ENCODE measurements at regions not wholly inside any gene's neighbourhood (a gene's known extent, or its start where the extent isn't known, plus 50 kb on each side); places are given as distances from the start of the nearest gene placed in this dataset.

GRCh38 chr17:69913216-69913615 lies 161.8 kb upstream of the KCNJ16 start:
- Mint-ChIP-seq H3K27me3 (peaks cover under 1% of the 10 kb centered on the region), H3K36me3 (ENCODE audit: low read depth) (no peaks in the 10 kb centered on the region), H3K27ac (no peak overlapping the region), H3K9me3 (no peaks in the 10 kb centered on the region), H3K4me1 (no peaks in the 10 kb centered on the region), H3K4me3 (no peak overlapping the region)
- no peak for ATAC-seq (replicated peaks)

- no peak overlapping the region for H3K4me3 Mint-ChIP-seq
- no peaks in the 10 kb centered on the region for H3K36me3 Mint-ChIP-seq (ENCODE audit: low read depth)
- H3K4me1 Mint-ChIP-seq, result no peaks in the 10 kb centered on the region
- ATAC-seq (replicated peaks), result no peak
- H3K27ac Mint-ChIP-seq, result no peak overlapping the region
- H3K27me3 Mint-ChIP-seq, result no peaks in the 10 kb centered on the region
- H3K9me3 Mint-ChIP-seq, result no peaks in the 10 kb centered on the region
Measured at GRCh38 chr17:69913616-69914015, 161.4 kb upstream of the KCNJ16 start.

DNA sequence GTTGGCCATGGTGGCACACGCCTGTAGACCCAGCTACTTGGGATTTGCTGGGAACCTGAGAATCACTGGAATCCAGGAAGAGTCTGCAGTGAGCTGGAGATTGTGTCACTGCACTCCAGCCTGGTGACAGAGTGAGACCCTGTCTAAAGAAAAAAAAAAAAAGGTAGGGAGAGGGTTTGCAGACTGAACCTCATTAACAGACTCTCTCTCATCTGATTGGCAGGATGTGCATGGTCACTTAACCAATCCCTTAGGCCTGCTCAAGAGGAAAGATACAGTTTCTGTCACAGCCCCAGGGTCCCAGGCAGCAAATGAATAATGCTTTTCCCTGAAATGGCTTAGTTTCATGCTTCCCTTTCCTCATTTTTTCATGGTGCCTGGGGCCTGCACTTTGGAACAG lies 160.5 kb upstream of the KCNJ16 start:
- H3K4me1 Mint-ChIP-seq, result no peaks in the 10 kb centered on the region
- no peak for ATAC-seq (replicated peaks)
- peaks cover 4% of the 10 kb centered on the region for H3K9me3 Mint-ChIP-seq
- H3K27ac Mint-ChIP-seq, result no peak overlapping the region
- peaks cover 4% of the 10 kb centered on the region for H3K27me3 Mint-ChIP-seq
- H3K36me3 Mint-ChIP-seq (ENCODE audit: low read depth), result no peaks in the 10 kb centered on the region
- no peak overlapping the region for H3K4me3 Mint-ChIP-seq

GRCh38 chr17:69916761-69917160 lies 158.3 kb upstream of the KCNJ16 start:
- H3K4me3 Mint-ChIP-seq, result no peak overlapping the region
- H3K27ac Mint-ChIP-seq, result no peak overlapping the region

GRCh38 chr17:69918164-69918563 lies 156.9 kb upstream of the KCNJ16 start:
- no peaks in the 10 kb centered on the region for H3K4me1 Mint-ChIP-seq
- H3K27me3 Mint-ChIP-seq, result peaks cover 4% of the 10 kb centered on the region
- no peak for ATAC-seq (replicated peaks)
- no peak overlapping the region for H3K27ac Mint-ChIP-seq
- H3K36me3 Mint-ChIP-seq (ENCODE audit: low read depth), result no peaks in the 10 kb centered on the region
- H3K9me3 Mint-ChIP-seq, result peaks cover 4% of the 10 kb centered on the region
- H3K4me3 Mint-ChIP-seq, result no peak overlapping the region

More at GRCh38 chr17:69916761-69917160, 158.3 kb upstream of the KCNJ16 start:
- Mint-ChIP-seq H3K9me3 (peaks cover 4% of the 10 kb centered on the region), H3K27me3 (peaks cover 4% of the 10 kb centered on the region), H3K36me3 (ENCODE audit: low read depth) (no peaks in the 10 kb centered on the region), H3K4me1 (no peaks in the 10 kb centered on the region)
- no peak for ATAC-seq (replicated peaks)

- no peak for ATAC-seq (replicated peaks)
- H3K4me3 Mint-ChIP-seq, result no peak overlapping the region
- peaks cover 4% of the 10 kb centered on the region for H3K9me3 Mint-ChIP-seq
- H3K4me1 Mint-ChIP-seq, result no peaks in the 10 kb centered on the region
- no peak overlapping the region for H3K27ac Mint-ChIP-seq
- no peaks in the 10 kb centered on the region for H3K36me3 Mint-ChIP-seq (ENCODE audit: low read depth)
- H3K27me3 Mint-ChIP-seq, result peaks cover 4% of the 10 kb centered on the region
Measured at GRCh38 chr17:69919789-69920188, 155.2 kb upstream of the KCNJ16 start.

- Mint-ChIP-seq H3K4me3 (no peak overlapping the region), H3K36me3 (ENCODE audit: low read depth) (no peaks in the 10 kb centered on the region), H3K27ac (no peak overlapping the region), H3K27me3 (peaks cover 4% of the 10 kb centered on the region), H3K4me1 (no peaks in the 10 kb centered on the region), H3K9me3 (peaks cover 4% of the 10 kb centered on the region)
- no peak for ATAC-seq (replicated peaks)
Measured at GRCh38 chr17:69921046-69921445, 154.0 kb upstream of the KCNJ16 start.

- no peaks in the 10 kb centered on the region for H3K36me3 Mint-ChIP-seq (ENCODE audit: low read depth)
- no peak overlapping the region for H3K4me3 Mint-ChIP-seq
- H3K27me3 Mint-ChIP-seq, result peaks cover 7% of the 10 kb centered on the region
- ATAC-seq (replicated peaks), result no peak
- H3K27ac Mint-ChIP-seq, result no peak overlapping the region
- no peaks in the 10 kb centered on the region for H3K4me1 Mint-ChIP-seq
- no peaks in the 10 kb centered on the region for H3K9me3 Mint-ChIP-seq
Measured at GRCh38 chr17:69928611-69929010, 146.4 kb upstream of the KCNJ16 start.

- no peaks in the 10 kb centered on the region for H3K9me3 Mint-ChIP-seq
- no peaks in the 10 kb centered on the region for H3K4me1 Mint-ChIP-seq
- no peak overlapping the region for H3K4me3 Mint-ChIP-seq
- no peak for ATAC-seq (replicated peaks)
- H3K27me3 Mint-ChIP-seq, result peaks cover 4% of the 10 kb centered on the region
- no peak overlapping the region for H3K27ac Mint-ChIP-seq
- H3K36me3 Mint-ChIP-seq (ENCODE audit: low read depth), result no peaks in the 10 kb centered on the region
Measured at GRCh38 chr17:69936996-69937395, 138.0 kb upstream of the KCNJ16 start.

DNA sequence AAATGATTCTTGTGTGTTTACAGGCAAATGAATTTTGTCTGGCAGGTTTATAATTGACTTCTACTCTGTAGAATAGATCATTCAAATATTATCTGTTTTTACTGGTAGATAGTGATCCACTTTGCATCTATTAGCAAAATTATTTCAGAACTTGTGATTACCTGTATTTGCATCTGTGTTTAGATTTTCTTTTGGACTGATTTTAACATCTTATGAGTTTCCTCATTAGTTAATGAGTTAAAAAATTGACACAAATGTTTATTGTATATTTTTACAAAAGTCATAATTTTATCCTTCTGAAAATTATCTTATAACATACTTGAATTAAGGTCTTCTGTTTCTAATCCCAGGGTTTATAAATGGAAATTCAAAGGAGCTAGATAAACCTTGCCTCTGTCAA lies 132.0 kb upstream of the KCNJ16 start:
- H3K27ac Mint-ChIP-seq, result no peak overlapping the region
- no peak overlapping the region for H3K4me3 Mint-ChIP-seq
- H3K27me3 Mint-ChIP-seq, result peaks cover 4% of the 10 kb centered on the region
- no peaks in the 10 kb centered on the region for H3K4me1 Mint-ChIP-seq
- no peaks in the 10 kb centered on the region for H3K9me3 Mint-ChIP-seq
- no peak for ATAC-seq (replicated peaks)
- H3K36me3 Mint-ChIP-seq (ENCODE audit: low read depth), result no peaks in the 10 kb centered on the region

DNA sequence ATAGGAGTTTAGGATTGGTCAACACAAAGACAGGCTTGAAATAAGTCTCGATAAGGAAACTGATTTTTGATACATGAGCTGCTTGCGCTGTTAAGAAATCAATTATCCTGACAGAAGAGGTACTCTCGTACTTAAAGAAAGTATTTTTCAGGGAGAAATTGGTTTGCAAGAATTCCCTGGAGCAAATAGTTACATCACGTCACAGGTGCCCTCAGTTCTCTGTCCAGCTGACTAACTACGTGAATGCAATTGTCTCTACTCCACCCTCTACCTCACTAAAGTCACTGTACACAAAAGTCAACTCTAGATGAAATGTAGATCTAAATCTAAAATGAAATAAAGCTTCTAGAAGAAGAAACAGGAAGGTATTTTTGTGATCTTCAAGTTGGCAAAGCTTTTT lies 130.6 kb upstream of the KCNJ16 start:
- Mint-ChIP-seq H3K27me3 (peaks cover 4% of the 10 kb centered on the region), H3K36me3 (ENCODE audit: low read depth) (no peaks in the 10 kb centered on the region), H3K4me1 (no peaks in the 10 kb centered on the region), H3K27ac (no peak overlapping the region), H3K4me3 (no peak overlapping the region), H3K9me3 (no peaks in the 10 kb centered on the region)
- ATAC-seq (replicated peaks), result no peak

- Mint-ChIP-seq H3K27me3 (peaks cover 7% of the 10 kb centered on the region), H3K9me3 (no peaks in the 10 kb centered on the region), H3K4me3 (no peak overlapping the region), H3K4me1 (no peaks in the 10 kb centered on the region), H3K27ac (no peak overlapping the region), H3K36me3 (ENCODE audit: low read depth) (no peaks in the 10 kb centered on the region)
- ATAC-seq (replicated peaks), result no peak
Measured at GRCh38 chr17:69945698-69946185, 129.3 kb upstream of the KCNJ16 start.

DNA sequence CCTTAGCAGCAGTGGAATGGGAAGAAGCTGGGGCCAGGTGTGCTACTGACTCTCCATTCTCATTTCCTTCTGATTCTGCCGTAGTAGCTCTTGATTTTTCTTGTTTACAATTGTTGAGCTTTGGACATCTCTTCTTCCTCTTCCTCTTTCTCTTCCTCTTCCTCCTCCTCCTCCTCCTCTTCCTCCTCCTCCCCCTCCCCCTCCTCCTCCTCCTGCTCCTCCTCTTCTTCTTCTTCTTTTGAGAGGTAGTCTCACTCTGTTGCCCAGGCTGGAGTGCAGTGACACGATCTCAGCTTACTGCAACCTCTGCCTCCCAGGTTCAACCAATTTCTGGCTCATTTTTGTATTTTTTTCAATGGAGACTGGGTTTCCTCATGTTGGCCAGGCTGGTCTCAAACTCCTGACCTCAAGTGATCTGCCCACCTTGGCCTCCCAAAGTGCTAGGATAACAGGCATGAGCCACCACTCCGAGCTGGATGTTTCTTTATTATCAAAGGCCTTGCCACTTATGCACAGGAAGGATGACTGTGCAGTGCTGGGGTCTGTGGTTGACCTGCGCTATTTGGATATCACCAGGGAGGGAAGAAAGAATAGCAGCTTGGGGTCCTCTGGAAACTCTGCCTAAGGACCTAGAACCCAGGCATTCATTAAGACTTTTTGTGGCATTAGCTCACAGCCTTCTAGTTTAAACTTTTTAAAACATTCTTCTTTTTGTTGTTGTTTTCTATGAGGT lies 127.8 kb upstream of the KCNJ16 start:
- Mint-ChIP-seq H3K4me3 (no peak overlapping the region), H3K27me3 (peaks cover 7% of the 10 kb centered on the region), H3K9me3 (no peaks in the 10 kb centered on the region), H3K4me1 (no peaks in the 10 kb centered on the region), H3K36me3 (ENCODE audit: low read depth) (no peaks in the 10 kb centered on the region), H3K27ac (no peak overlapping the region)
- ATAC-seq (replicated peaks), result no peak

GRCh38 chr17:69948406-69948805 lies 126.6 kb upstream of the KCNJ16 start:
- H3K27me3 Mint-ChIP-seq, result peaks cover 7% of the 10 kb centered on the region
- H3K4me3 Mint-ChIP-seq, result no peak overlapping the region
- no peaks in the 10 kb centered on the region for H3K36me3 Mint-ChIP-seq (ENCODE audit: low read depth)
- no peak for ATAC-seq (replicated peaks)
- H3K4me1 Mint-ChIP-seq, result no peaks in the 10 kb centered on the region
- no peak overlapping the region for H3K27ac Mint-ChIP-seq
- H3K9me3 Mint-ChIP-seq, result peaks cover 3% of the 10 kb centered on the region

DNA sequence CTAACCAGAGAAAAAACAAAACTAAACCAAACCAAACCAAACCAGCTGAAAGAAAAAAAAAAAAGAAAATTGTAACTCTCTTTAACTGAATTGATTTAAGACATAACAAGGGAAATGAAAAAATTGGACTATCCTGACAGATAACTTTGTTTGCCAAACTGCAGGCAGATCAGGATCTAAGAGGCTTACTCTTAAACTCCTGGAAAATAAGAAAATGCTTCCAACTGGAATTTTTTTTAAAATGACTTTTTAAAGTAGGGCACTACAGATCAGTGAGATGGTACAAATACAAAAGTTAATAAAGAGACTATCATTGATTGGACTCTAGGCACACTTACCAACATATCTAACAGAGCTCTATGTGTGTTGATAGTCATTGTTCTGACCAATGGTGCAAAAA lies 125.5 kb upstream of the KCNJ16 start:
- Mint-ChIP-seq H3K27ac (no peak overlapping the region), H3K4me3 (no peak overlapping the region), H3K27me3 (peaks cover 7% of the 10 kb centered on the region), H3K36me3 (ENCODE audit: low read depth) (no peaks in the 10 kb centered on the region), H3K9me3 (peaks cover 3% of the 10 kb centered on the region), H3K4me1 (no peaks in the 10 kb centered on the region)
- ATAC-seq (replicated peaks), result no peak
